OCI-LY7 (cell line): ENCODE measurements at regions not wholly inside any gene's neighbourhood (a gene's known extent, or its start where the extent isn't known, plus 50 kb on each side); places are given as distances from the start of the nearest gene placed in this dataset.

Source experiments
- BruUV-seq: library from RNA; stranded (reverse); fragments of 400-500 nt; replicated peaks from 2 replicates; lab custom pipeline; 2021; lab: Mats Ljungman, UMichigan
- CTCF ChIA-PET: fragments of 300-600 bp; sonication (Branson Sonifier 250); formaldehyde crosslinking; loops from one replicate; lab custom pipeline; 2022; ENCODE audit warnings: antibody characterized with exemption; ENCODE audit not compliant: unreplicated experiment; lab: Charles Lee
- POLR2A ChIA-PET: fragments of 300-600 bp; sonication (Branson Sonifier 250); formaldehyde crosslinking; loops from one replicate; lab custom pipeline; 2022; ENCODE audit warnings: antibody characterized with exemption; lab: Charles Lee
- DNase-seq: peaks from one replicate; pipeline ENCODE4 v3.0.0-alpha.2; 2015; ENCODE audit warnings: low spot score
- H2AFZ ChIP-seq: fragments of 200-600 bp; sonication (generic), shearing (Covaris generic); 2 replicates; pipeline ENCODE4 v1.6.1; 2014; ENCODE audit warnings: mild to moderate bottlenecking, antibody characterized with exemption, low read length, moderate library complexity
- H3K27ac ChIP-seq: fragments of 200-600 bp; sonication (generic); 2 replicates; pipeline ENCODE4 v1.5.1; 2014; ENCODE audit warnings: mixed run types, low read depth, mild to moderate bottlenecking, moderate library complexity, low read length, inconsistent platforms; ENCODE audit not compliant: poor library complexity, severe bottlenecking
- H3K36me3 ChIP-seq: fragments of 200-600 bp; sonication (generic); 2 replicates; pipeline ENCODE4 v1.6.1; 2014; ENCODE audit warnings: mild to moderate bottlenecking, antibody characterized with exemption, low read length, moderate library complexity, mixed read lengths; ENCODE audit not compliant: insufficient read depth
- H3K4me1 ChIP-seq: fragments of 200-600 bp; sonication (generic); 2 replicates; pipeline ENCODE4 v1.5.1; 2014; ENCODE audit warnings: mild to moderate bottlenecking, low read length; ENCODE audit not compliant: insufficient read depth, poor library complexity, severe bottlenecking
- H3K4me2 ChIP-seq: fragments of 200-600 bp; sonication (generic); 2 replicates; pipeline ENCODE4 v1.6.1; 2014; ENCODE audit warnings: mild to moderate bottlenecking, low read length
- H3K4me3 ChIP-seq: fragments of 200-600 bp; sonication (generic); 2 replicates; pipeline ENCODE4 v1.5.1; 2014; ENCODE audit warnings: mild to moderate bottlenecking, low read depth, low read length; ENCODE audit not compliant: poor library complexity, severe bottlenecking
- H3K79me2 ChIP-seq: fragments of 200-600 bp; sonication (generic); 2 replicates; pipeline ENCODE4 v1.6.1; 2016; ENCODE audit warnings: low read depth, mild to moderate bottlenecking, low read length, moderate library complexity, mixed read lengths; ENCODE audit not compliant: insufficient read depth
- H3K9me2 ChIP-seq: fragments of 200-600 bp; sonication (generic); 2 replicates; pipeline ENCODE4 v1.6.1; 2016; ENCODE audit warnings: mild to moderate bottlenecking, low read length, mixed read lengths; ENCODE audit not compliant: insufficient read depth
- H3K9me3 ChIP-seq: fragments of 200-600 bp; sonication (generic); 2 replicates; pipeline ENCODE4 v1.6.1; 2014; ENCODE audit warnings: mild to moderate bottlenecking, mixed run types, low read length, mixed read lengths
- H4K20me1 ChIP-seq: fragments of 200-600 bp; sonication (generic); 2 replicates; pipeline ENCODE4 v1.6.1; 2014; ENCODE audit warnings: mild to moderate bottlenecking, antibody characterized with exemption, low read length, moderate library complexity, mixed read lengths; ENCODE audit not compliant: insufficient read depth
- EZH2phosphoT487 ChIP-seq: fragments of 200-600 bp; sonication (generic); IDR thresholded peaks from 2 replicates; pipeline ENCODE4 v1.6.1; 2018; ENCODE audit warnings: low read depth, borderline replicate concordance, mild to moderate bottlenecking, mixed run types, antibody characterized with exemption, low read length, moderate library complexity, mixed read lengths
- intact Hi-C: fragments of 100-400 bp; cut with micrococcal nuclease; formaldehyde crosslinking; loops from one replicate; pipeline ENCODE4 v1.10.0; 2022; ENCODE audit not compliant: unreplicated experiment
- TF ChIP-seq, protein P1 (sequence below): fragments of 200-600 bp; sonication (generic); conservative IDR thresholded peaks from 2 replicates; pipeline ENCODE4 v1.5.1; 2014; ENCODE audit warnings: mild to moderate bottlenecking, antibody characterized with exemption, low read length, moderate library complexity, mixed read lengths

- no peaks in the 10 kb centered on the region for H3K9me3 ChIP-seq
- no peaks in the 10 kb centered on the region for H3K9me2 ChIP-seq
- no TSS peak for BruUV-seq
- no peak overlapping the region for H3K4me3 ChIP-seq
- POLR2A ChIA-PET: interaction anchor here (1.0 kb wide), 1 partner anchor 10 kb away, joined by 3 read pairs; no protein-coding TSS in a partner anchor
- DNase-seq: no peak
- H2AFZ ChIP-seq: no peak overlapping the region
- CTCF ChIA-PET: no interaction called here
- TF ChIP-seq, protein P1, sequence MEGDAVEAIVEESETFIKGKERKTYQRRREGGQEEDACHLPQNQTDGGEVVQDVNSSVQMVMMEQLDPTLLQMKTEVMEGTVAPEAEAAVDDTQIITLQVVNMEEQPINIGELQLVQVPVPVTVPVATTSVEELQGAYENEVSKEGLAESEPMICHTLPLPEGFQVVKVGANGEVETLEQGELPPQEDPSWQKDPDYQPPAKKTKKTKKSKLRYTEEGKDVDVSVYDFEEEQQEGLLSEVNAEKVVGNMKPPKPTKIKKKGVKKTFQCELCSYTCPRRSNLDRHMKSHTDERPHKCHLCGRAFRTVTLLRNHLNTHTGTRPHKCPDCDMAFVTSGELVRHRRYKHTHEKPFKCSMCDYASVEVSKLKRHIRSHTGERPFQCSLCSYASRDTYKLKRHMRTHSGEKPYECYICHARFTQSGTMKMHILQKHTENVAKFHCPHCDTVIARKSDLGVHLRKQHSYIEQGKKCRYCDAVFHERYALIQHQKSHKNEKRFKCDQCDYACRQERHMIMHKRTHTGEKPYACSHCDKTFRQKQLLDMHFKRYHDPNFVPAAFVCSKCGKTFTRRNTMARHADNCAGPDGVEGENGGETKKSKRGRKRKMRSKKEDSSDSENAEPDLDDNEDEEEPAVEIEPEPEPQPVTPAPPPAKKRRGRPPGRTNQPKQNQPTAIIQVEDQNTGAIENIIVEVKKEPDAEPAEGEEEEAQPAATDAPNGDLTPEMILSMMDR: no peak
- no peak for TF ChIP-seq EZH2phosphoT487
- no peak overlapping the region for H3K4me2 ChIP-seq
- H3K4me1 ChIP-seq: no peaks in the 10 kb centered on the region
- H4K20me1 ChIP-seq: no peaks in the 10 kb centered on the region
- H3K27ac ChIP-seq: no peak overlapping the region
- intact Hi-C loops: no loop called here
- no peaks in the 10 kb centered on the region for H3K36me3 ChIP-seq
- no peaks in the 10 kb centered on the region for H3K79me2 ChIP-seq
Observed at GRCh38 chr20:12358655-12359009, 440.9 kb downstream of the BTBD3 start.

DNA sequence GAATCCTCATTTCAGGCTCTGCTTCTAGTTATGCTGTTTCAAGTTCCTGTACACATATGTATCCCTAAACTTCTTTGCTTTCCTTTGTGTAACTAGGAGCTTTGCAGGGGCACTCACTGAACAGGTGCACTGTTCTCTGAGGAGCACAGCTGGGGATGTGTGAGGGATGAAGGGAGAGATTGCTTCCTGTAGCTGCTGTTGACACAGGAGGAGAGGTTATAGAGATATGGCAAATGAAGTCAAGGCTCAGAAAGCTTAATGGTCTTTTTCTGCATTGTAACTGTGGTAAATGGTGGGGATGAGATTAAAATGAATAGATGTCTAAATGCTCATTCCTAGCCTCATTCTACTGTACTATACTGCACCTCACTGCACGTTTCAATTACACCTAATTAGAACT lies 454.3 kb downstream of the BTBD3 start:
- Histone ChIP-seq H3K4me1 (no peaks in the 10 kb centered on the region), H3K79me2 (no peaks in the 10 kb centered on the region), H3K4me3 (no peak overlapping the region), H2AFZ (no peak overlapping the region), H3K4me2 (no peak overlapping the region), H3K9me3 (no peaks in the 10 kb centered on the region), H3K27ac (no peak overlapping the region), H3K36me3 (no peaks in the 10 kb centered on the region), H4K20me1 (no peaks in the 10 kb centered on the region), H3K9me2 (no peaks in the 10 kb centered on the region)
- TF ChIP-seq EZH2phosphoT487: no peak
- TF ChIP-seq, protein P1: no peak
- no peak for DNase-seq
- ChIA-PET CTCF (no interaction called here), POLR2A (no interaction called here)
- intact Hi-C loops: no loop called here
- BruUV-seq: no TSS peak

GRCh38 chr20:12372557-12372956 lies 454.9 kb downstream of the BTBD3 start:
- BruUV-seq: no TSS peak
- ChIA-PET CTCF (no interaction called here), POLR2A (interaction anchor here (0.6 kb wide), 1 partner anchor 62 kb away, joined by 4 read pairs; no protein-coding TSS in a partner anchor)

More at GRCh38 chr20:12372557-12372956, 454.9 kb downstream of the BTBD3 start:
- no peaks in the 10 kb centered on the region for H3K79me2 ChIP-seq
- TF ChIP-seq EZH2phosphoT487: no peak
- TF ChIP-seq, protein P1: no peak
- no peak overlapping the region for H2AFZ ChIP-seq
- H3K9me2 ChIP-seq: no peaks in the 10 kb centered on the region
- intact Hi-C loops: no loop called here
- H3K9me3 ChIP-seq: no peaks in the 10 kb centered on the region
- H3K36me3 ChIP-seq: no peaks in the 10 kb centered on the region
- DNase-seq: no peak
- no peaks in the 10 kb centered on the region for H3K4me1 ChIP-seq
- H3K4me3 ChIP-seq: no peak overlapping the region
- no peak overlapping the region for H3K27ac ChIP-seq
- H4K20me1 ChIP-seq: no peaks in the 10 kb centered on the region
- H3K4me2 ChIP-seq: no peak overlapping the region
